Calu3 (cell line): ENCODE measurements at regions not wholly inside any gene's neighbourhood (a gene's known extent, or its start where the extent isn't known, plus 50 kb on each side); places are given as distances from the start of the nearest gene placed in this dataset.

ENCODE experiments used
- BruUV-seq: library from RNA; stranded (reverse); fragments of 400-500 nt; replicated peaks from 2 replicates; lab custom pipeline; 2021; lab: Mats Ljungman, UMichigan
- CTCF ChIA-PET: fragments of 300-600 bp; sonication (Branson Sonifier 250); formaldehyde crosslinking; loops from one replicate; lab custom pipeline; 2022; ENCODE audit warnings: antibody characterized with exemption; lab: Charles Lee
- DNase-seq: peaks from one replicate; pipeline ENCODE4 v3.0.0; 2022
- H3K27ac Mint-ChIP-seq: one replicate; pipeline ENCODE4 v1.8.0; 2022; ENCODE audit warnings: mixed read lengths; ENCODE audit not compliant: unreplicated experiment
- H3K27me3 Mint-ChIP-seq: one replicate; pipeline ENCODE4 v1.8.0; 2022; ENCODE audit warnings: mixed read lengths; ENCODE audit not compliant: unreplicated experiment
- H3K36me3 Mint-ChIP-seq: one replicate; pipeline ENCODE4 v1.8.0; 2022; ENCODE audit warnings: mild to moderate bottlenecking, moderate library complexity, mixed read lengths; ENCODE audit not compliant: insufficient read depth, unreplicated experiment
- H3K4me1 Mint-ChIP-seq: one replicate; pipeline ENCODE4 v1.8.0; 2022; ENCODE audit warnings: mild to moderate bottlenecking, low read depth, mixed read lengths; ENCODE audit not compliant: unreplicated experiment
- H3K4me3 Mint-ChIP-seq: one replicate; pipeline ENCODE4 v1.8.0; 2022; ENCODE audit warnings: mild to moderate bottlenecking, low read depth, moderate library complexity, mixed read lengths; ENCODE audit not compliant: unreplicated experiment
- H3K9me3 Mint-ChIP-seq: one replicate; pipeline ENCODE4 v1.8.0; 2022; ENCODE audit warnings: low read depth, mixed read lengths; ENCODE audit not compliant: unreplicated experiment
- CTCF ChIP-seq: fragments of 200-600 bp; IDR thresholded peaks from one replicate; pipeline ENCODE4 v1.8.0; 2022; ENCODE audit warnings: antibody characterized with exemption; ENCODE audit not compliant: unreplicated experiment
- intact Hi-C: fragments of 100-400 bp; cut with micrococcal nuclease; formaldehyde crosslinking; loops from one replicate; pipeline ENCODE4 v1.10.0; 2022; ENCODE audit not compliant: unreplicated experiment

- Mint-ChIP-seq H3K4me1 (no peaks in the 10 kb centered on the region), H3K9me3 (no peaks in the 10 kb centered on the region), H3K27ac (no peak overlapping the region), H3K4me3 (no peak overlapping the region), H3K36me3 (no peaks in the 10 kb centered on the region), H3K27me3 (no peaks in the 10 kb centered on the region)
- no peak for TF ChIP-seq CTCF
- no TSS peak for BruUV-seq
- intact Hi-C loops, result no loop called here
- CTCF ChIA-PET, result no interaction called here
- DNase-seq, result no peak
Measured at GRCh38 chr9:23162789-23163188, 663.3 kb downstream of the ELAVL2 start.

GRCh38 chr9:23171479-23171878, 654.6 kb downstream of the ELAVL2 start:
- intact Hi-C loops, result no loop called here
- no peak overlapping the region for H3K4me3 Mint-ChIP-seq
- TF ChIP-seq CTCF, result no peak
- no peaks in the 10 kb centered on the region for H3K27me3 Mint-ChIP-seq
- no peaks in the 10 kb centered on the region for H3K4me1 Mint-ChIP-seq
- H3K36me3 Mint-ChIP-seq, result no peaks in the 10 kb centered on the region
- CTCF ChIA-PET, result no interaction called here
- no TSS peak for BruUV-seq
- H3K27ac Mint-ChIP-seq, result no peak overlapping the region
- no peaks in the 10 kb centered on the region for H3K9me3 Mint-ChIP-seq
- DNase-seq, result no peak

GRCh38 chr9:23172206-23172605, 653.8 kb downstream of the ELAVL2 start:
- no peaks in the 10 kb centered on the region for H3K27me3 Mint-ChIP-seq
- intact Hi-C loops, result no loop called here
- BruUV-seq, result no TSS peak
- H3K36me3 Mint-ChIP-seq, result no peaks in the 10 kb centered on the region
- CTCF ChIA-PET, result no interaction called here
- no peak for TF ChIP-seq CTCF
- H3K27ac Mint-ChIP-seq, result no peak overlapping the region
- H3K4me1 Mint-ChIP-seq, result no peaks in the 10 kb centered on the region
- no peak overlapping the region for H3K4me3 Mint-ChIP-seq
- H3K9me3 Mint-ChIP-seq, result no peaks in the 10 kb centered on the region
- DNase-seq, result no peak

- H3K4me3 Mint-ChIP-seq, result no peak overlapping the region
- intact Hi-C loops, result no loop called here
- H3K27me3 Mint-ChIP-seq, result no peaks in the 10 kb centered on the region
- TF ChIP-seq CTCF, result no peak
- CTCF ChIA-PET, result no interaction called here
- H3K36me3 Mint-ChIP-seq, result no peaks in the 10 kb centered on the region
- H3K27ac Mint-ChIP-seq, result no peak overlapping the region
- no TSS peak for BruUV-seq
- no peaks in the 10 kb centered on the region for H3K9me3 Mint-ChIP-seq
- DNase-seq, result no peak
- H3K4me1 Mint-ChIP-seq, result no peaks in the 10 kb centered on the region
Measured at GRCh38 chr9:23172979-23173637, 652.9 kb downstream of the ELAVL2 start.
